Ovary (tissue), 7 donors: ENCODE measurements at regions not wholly inside any gene's neighbourhood (a gene's known extent, or its start where the extent isn't known, plus 50 kb on each side); places are given as distances from the start of the nearest gene placed in this dataset.

ENCODE experiments used
- DNase-seq, 5 donors: peaks; one replicate each; pipeline ENCODE4 v3.0.0-alpha.2; 2019 to 2020
- H3K27ac ChIP-seq, 2 donors: fragments of 200-600 bp; one replicate each; pipeline versions ENCODE4 v1.5.1 to v1.8.0; 2019 to 2022
- H3K27me3 ChIP-seq: fragments of 200-600 bp; one replicate; pipeline ENCODE4 v1.8.0; 2022
- H3K36me3 ChIP-seq: fragments of 200-600 bp; sonication (generic); one replicate; pipeline ENCODE4 v1.5.1; 2019
- H3K4me1 ChIP-seq: one replicate; pipeline ENCODE4 v1.8.1; 2013; ENCODE audit warnings: mild to moderate bottlenecking, moderate library complexity; ENCODE audit not compliant: insufficient read depth
- H3K4me3 ChIP-seq: fragments of 200-600 bp; sonication (generic); one replicate; pipeline ENCODE4 v1.5.1; 2017
- H3K9me3 ChIP-seq, 2 donors: fragments of 200-600 bp in 1 of 2; sonication (generic) in 1 of 2; one replicate each; pipeline versions ENCODE4 v1.5.1 to v1.8.1; 2013 to 2019; ENCODE audit warnings: mild to moderate bottlenecking in 1 of 2, moderate library complexity in 1 of 2
- CTCF ChIP-seq, 3 donors: fragments of 450-650 bp in 2 of 3; fragments of 200-600 bp in 1 of 3; IDR thresholded peaks; one replicate each; pipeline versions ENCODE4 v1.5.1 to v1.8.0; 2016 to 2022; ENCODE audit warnings: antibody characterized with exemption in 3 of 3, mild to moderate bottlenecking in 1 of 3
- EP300 ChIP-seq: sonication (generic); formaldehyde crosslinking; IDR thresholded peaks from one replicate; pipeline ENCODE4 v1.6.1; 2017; ENCODE audit warnings: antibody characterized with exemption
- POLR2A ChIP-seq: fragments of 450-650 bp; IDR thresholded peaks from one replicate; pipeline ENCODE4 v1.6.1; 2017; ENCODE audit warnings: antibody characterized with exemption, mild to moderate bottlenecking, moderate library complexity
- WGBS, 3 donors: extraction: QIAGEN DNeasy Blood & Tissue Kit in 1 of 3; methylation state at CpG; one replicate each; pipeline versions ENCODE4 v1.1.5 to v1.1.7; 2013 to 2017; 5-methylcytosine and 5-hydroxymethylcytosine counted together
- intact Hi-C, 4 donors: fragments of 100-400 bp; cut with DNase I; formaldehyde crosslinking; loops; one replicate each; pipeline versions ENCODE4 v1.11.0 to v1.15.1; 2022 to 2023
- donor health status: DM: no; HTN: no; CAD: no; lungs with moderate emphysema.
- donor health status: DM: no; HTN: no; CAD: no.
- donor health status: Bipolar disorder and iron deficiency.
- donor health status: DM: no; HTN: no; CAD: no.
- donor health status: DM: yes; HTN: yes; CAD: no.

- WGBS, 3 donors = 65 to 81% (median 73%) methylated on average over 1 of the region's 1 CpG
- no peaks in the 10 kb centered on the region for H3K27me3 ChIP-seq
- no peak overlapping the region for H3K4me3 ChIP-seq
- no peaks in the 10 kb centered on the region for H3K9me3 ChIP-seq
- H3K36me3 ChIP-seq = no peaks in the 10 kb centered on the region
- H3K27ac ChIP-seq = no peak overlapping the region
- intact Hi-C loops = no loop called here
- DNase-seq = no peak
- TF ChIP-seq POLR2A (no peak), CTCF (IDR thresholded peaks at IDR 0.05) (no peak), EP300 (no peak)
- no peaks in the 10 kb centered on the region for H3K4me1 ChIP-seq
Measured at GRCh38 chrX:40818236-40818635, 82.9 kb upstream of the MED14 start.

DNA sequence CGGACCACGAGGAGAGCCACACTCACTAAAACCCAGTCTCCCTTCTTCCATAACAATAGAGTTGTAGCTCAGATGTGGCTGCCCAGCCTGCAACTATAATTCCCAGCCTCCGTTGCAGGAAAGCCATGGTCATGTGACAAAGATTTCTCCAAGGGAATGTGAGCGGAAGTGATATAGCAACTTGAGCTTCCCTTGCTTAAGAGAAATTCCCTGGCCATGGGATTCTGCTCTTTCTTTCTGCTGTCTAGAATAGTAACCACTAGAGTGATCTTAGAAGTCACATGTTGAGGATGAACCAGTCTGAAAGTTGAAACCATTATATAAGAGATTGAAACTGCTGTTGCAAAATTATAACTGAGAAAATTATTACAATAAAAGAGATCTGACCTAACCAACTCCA lies 86.4 kb upstream of the MED14 start:
- H3K27ac ChIP-seq = no peak overlapping the region
- intact Hi-C loops = no loop called here
- H3K4me3 ChIP-seq = no peak overlapping the region
- no peaks in the 10 kb centered on the region for H3K4me1 ChIP-seq
- 78 to 86% (median 83%) methylated on average over 4 of the region's 4 CpGs for WGBS, 3 donors
- H3K27me3 ChIP-seq = no peaks in the 10 kb centered on the region
- no peaks in the 10 kb centered on the region for H3K9me3 ChIP-seq
- no peak for DNase-seq
- no peaks in the 10 kb centered on the region for H3K36me3 ChIP-seq
- TF ChIP-seq CTCF (IDR thresholded peaks at IDR 0.05) (no peak), EP300 (no peak), POLR2A (no peak)

- no peak for DNase-seq
- Histone ChIP-seq H3K9me3 (no peaks in the 10 kb centered on the region), H3K36me3 (no peaks in the 10 kb centered on the region), H3K4me3 (no peak overlapping the region), H3K4me1 (no peaks in the 10 kb centered on the region), H3K27me3 (no peaks in the 10 kb centered on the region), H3K27ac (no peak overlapping the region)
- no peak for TF ChIP-seq POLR2A
- TF ChIP-seq CTCF (IDR thresholded peaks at IDR 0.05) = no peak
- no peak for TF ChIP-seq EP300
- intact Hi-C loops = no loop called here
- WGBS, 3 donors = 84 to 85% (median 84%) methylated on average over 4 of the region's 4 CpGs
Measured at GRCh38 chrX:40827331-40827730, 92.0 kb upstream of the MED14 start.

- Histone ChIP-seq H3K27ac (no peak overlapping the region), H3K4me1 (no peaks in the 10 kb centered on the region), H3K36me3 (no peaks in the 10 kb centered on the region), H3K27me3 (no peaks in the 10 kb centered on the region), H3K9me3 (no peaks in the 10 kb centered on the region), H3K4me3 (no peak overlapping the region)
- TF ChIP-seq EP300 (no peak), POLR2A (no peak), CTCF (IDR thresholded peaks at IDR 0.05) (no peak)
- intact Hi-C loops = no loop called here
- WGBS, 3 donors = 90 to 96% (median 90%) methylated on average over 11 to 12 of the region's 12 CpGs
- DNase-seq = no peak
Measured at GRCh38 chrX:40831750-40832149, 96.4 kb upstream of the MED14 start.

DNA sequence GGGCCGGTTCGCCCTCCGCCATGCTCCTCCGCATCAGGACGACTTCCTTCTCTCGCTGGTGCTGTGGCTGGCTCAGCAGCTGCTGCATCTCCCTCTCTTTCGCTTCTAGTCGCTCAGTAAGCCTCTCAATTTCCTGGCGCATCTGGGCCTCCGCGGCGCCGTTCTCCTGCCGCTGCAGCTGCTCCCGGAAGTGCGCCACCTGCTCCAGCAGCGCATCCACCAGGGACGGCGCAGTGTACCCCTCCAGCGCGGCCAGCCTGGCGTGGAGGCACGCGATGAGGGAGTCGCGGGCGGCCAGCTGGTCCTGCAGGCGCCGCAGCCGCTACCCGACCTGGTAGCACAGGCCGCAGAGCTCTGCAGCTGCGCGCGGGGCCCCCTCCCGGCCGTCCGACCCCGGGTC lies 97.4 kb upstream of the MED14 start:
- TF ChIP-seq EP300 (no peak), POLR2A (no peak), CTCF (IDR thresholded peaks at IDR 0.05) (no peak)
- H3K36me3 ChIP-seq = no peaks in the 10 kb centered on the region
- H3K27me3 ChIP-seq = no peaks in the 10 kb centered on the region
- no peak for DNase-seq
- H3K27ac ChIP-seq = no peak overlapping the region
- no peak overlapping the region for H3K4me3 ChIP-seq
- H3K4me1 ChIP-seq = no peaks in the 10 kb centered on the region
- no peaks in the 10 kb centered on the region for H3K9me3 ChIP-seq
- 92% methylated on average over 30 to 39 of the region's 39 CpGs for WGBS, 3 donors
- intact Hi-C loops = no loop called here
